DMS79 (cell line): ENCODE measurements at regions not wholly inside any gene's neighbourhood (a gene's known extent, or its start where the extent isn't known, plus 50 kb on each side); places are given as distances from the start of the nearest gene placed in this dataset.
A peak's percentile ranks its signal among the peaks of the same experiment; 100 is the strongest.

Experiments used
- DNase-seq: peaks from one replicate; lab custom pipeline; 2025; lab: John Stamatoyannopoulos, UW

- DNase-seq, result no peak
These were observed 156.1 kb downstream of the DLL1 start for GRCh38 chr6:170134471-170135440.

- DNase-seq, result peak; percentile 66
These were observed 156.8 kb downstream of the DLL1 start for GRCh38 chr6:170134031-170134470.

GRCh38 chr6:170132561-170132991, 158.3 kb downstream of the DLL1 start:
- DNase-seq, result no peak

- DNase-seq, result no peak
These were observed 158.8 kb downstream of the DLL1 start for GRCh38 chr6:170132011-170132521.

GRCh38 chr6:170131351-170131750, 159.5 kb downstream of the DLL1 start:
- no peak for DNase-seq

- DNase-seq, result no peak
These were observed 160.1 kb downstream of the DLL1 start for GRCh38 chr6:170130771-170131241.

- DNase-seq, result no peak
These were observed 160.7 kb downstream of the DLL1 start for GRCh38 chr6:170130201-170130621.

GRCh38 chr6:170129691-170130171, 161.1 kb downstream of the DLL1 start:
- DNase-seq, result peak; percentile 54

- no peak for DNase-seq
These were observed 161.8 kb downstream of the DLL1 start for GRCh38 chr6:170128811-170129681.

GRCh38 chr6:170128346-170128745, 162.5 kb downstream of the DLL1 start:
- DNase-seq, result no peak

- DNase-seq, result no peak
These were observed 163.7 kb downstream of the DLL1 start for GRCh38 chr6:170127151-170127550.

GRCh38 chr6:170125456-170126300, 165.2 kb downstream of the DLL1 start:
- DNase-seq, result no peak

- no peak for DNase-seq
These were observed 166.0 kb downstream of the DLL1 start for GRCh38 chr6:170124836-170125235.

GRCh38 chr6:170124150-170124549, 166.7 kb downstream of the DLL1 start:
- DNase-seq, result no peak

- DNase-seq, result no peak
These were observed 168.2 kb downstream of the DLL1 start for GRCh38 chr6:170122651-170123050.

GRCh38 chr6:170117111-170117972, 173.5 kb downstream of the DLL1 start:
- DNase-seq, result no peak

- DNase-seq, result no peak
These were observed 174.2 kb downstream of the DLL1 start for GRCh38 chr6:170116636-170117035.

- DNase-seq, result no peak
These were observed 175.7 kb downstream of the DLL1 start for GRCh38 chr6:170114956-170115855.
